ENCODE measurements at regions not wholly inside any gene's neighbourhood (a gene's known extent, or its start where the extent isn't known, plus 50 kb on each side); places are given as distances from the start of the nearest gene placed in this dataset.

DNA sequence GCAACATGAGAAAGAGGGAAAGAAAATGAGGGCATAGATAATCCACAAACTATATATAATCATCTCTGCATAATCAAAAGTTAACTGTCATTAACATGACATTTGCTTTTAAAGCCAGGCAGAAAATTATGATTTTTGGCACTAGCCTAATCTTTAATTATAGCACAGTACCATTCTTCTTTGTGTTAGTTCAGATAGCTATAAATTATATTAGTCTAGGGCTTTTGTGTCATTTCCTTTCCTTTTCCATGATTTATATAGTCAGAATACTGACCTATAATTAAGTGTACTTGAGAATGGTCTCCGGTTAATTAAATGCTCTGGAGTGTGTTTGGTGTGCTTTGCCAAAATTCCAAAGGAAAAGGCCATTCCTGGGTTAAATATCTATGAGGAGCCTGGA lies 441.9 kb upstream of the THRB start:
- DNase-seq (ENCODE audit: low read depth in 3 of 3) = no peak

DNA sequence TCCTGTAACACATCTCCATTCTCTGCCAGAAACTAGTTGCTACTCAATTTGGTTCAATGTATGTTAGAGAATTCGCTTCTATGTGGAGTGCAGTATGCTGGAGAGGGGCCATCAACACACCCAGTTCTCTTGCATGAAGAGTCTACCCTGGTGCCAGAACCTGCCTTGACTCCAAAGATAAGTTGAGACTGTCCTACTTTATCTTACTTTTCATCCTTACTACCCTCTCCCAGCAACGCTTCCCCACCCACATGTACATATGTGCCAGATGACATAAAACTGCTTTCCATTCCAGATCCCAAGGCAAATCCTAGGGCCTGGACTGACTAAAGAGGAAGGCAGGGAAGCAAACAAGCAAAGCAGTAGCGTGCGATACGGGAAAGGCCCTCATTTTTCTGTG lies 442.6 kb upstream of the THRB start:
- no peak for DNase-seq (ENCODE audit: low read depth in 3 of 3)

DNA sequence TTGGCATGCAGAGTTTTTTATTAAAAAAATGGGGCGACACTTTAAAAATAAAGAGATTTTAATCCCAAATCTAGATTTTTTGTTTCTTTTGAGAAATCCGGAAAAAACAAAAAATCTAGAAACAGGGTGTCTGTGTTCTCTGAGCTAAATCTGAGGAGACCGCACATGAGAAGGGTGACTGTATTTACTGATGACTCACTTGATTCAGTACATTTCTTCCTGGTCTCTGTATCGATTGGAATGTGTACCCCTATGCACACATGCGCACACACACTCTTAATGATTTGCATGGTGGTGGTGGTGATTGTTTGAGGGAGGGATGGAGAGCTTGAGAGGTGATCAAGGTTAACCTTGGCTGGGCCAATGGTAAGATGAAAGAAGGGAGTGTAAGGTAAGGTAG lies 443.1 kb upstream of the THRB start:
- DNase-seq (ENCODE audit: low read depth in 3 of 3) = no peak

DNA sequence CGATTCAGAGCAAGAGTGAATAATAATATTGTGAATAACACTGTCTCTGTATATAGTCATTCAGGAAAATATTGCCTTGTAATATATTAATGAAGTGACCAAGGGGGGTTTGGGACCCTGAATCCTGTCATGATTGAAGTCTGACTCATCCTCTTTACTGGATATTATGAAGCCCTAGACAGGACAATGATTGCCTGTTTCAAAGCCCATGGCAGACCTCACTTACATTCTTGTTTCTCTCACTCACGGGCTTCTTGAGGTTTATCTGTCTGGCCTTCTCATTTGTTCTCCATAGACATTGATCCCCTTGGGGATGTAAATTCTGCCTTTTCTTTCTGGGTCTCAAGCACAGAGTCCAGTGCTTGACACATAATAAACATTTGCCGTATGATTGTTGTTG lies 449.3 kb upstream of the THRB start:
- DNase-seq (ENCODE audit: low read depth in 3 of 3) = no peak

DNA sequence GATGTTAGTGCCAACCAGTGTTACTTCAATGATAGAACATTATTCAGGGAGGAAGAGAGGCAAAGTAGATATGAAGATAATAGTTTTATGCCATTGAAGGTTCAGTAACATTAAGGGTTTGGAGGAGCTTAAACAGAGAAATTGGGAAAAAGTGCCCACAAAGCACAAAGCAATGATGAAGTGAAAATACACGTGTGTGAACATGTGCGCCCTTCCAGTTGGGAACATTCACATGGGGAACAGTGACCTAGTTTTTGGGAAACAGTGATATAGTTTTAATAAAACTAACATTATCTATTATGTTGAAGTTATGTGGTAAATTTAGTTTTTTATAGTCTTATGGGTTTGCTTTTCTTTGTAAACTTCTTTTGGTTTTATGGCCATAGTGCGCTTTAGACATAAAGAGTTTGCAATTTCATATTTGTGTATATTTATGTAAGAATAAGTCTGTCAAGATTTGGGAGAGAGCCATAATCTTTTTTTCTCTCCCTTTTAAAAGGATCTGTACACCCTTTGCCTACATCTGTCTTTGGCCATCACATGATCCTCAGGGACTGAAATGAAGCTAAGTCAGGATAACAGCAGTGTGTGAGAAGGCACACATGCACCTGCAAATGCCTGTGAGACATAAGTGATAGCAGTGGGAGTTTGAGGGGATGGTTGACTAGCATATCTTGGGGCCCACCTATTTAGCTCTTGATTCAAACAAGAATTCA lies 450.3 kb upstream of the THRB start:
- no peak for DNase-seq (ENCODE audit: low read depth in 3 of 3)

DNA sequence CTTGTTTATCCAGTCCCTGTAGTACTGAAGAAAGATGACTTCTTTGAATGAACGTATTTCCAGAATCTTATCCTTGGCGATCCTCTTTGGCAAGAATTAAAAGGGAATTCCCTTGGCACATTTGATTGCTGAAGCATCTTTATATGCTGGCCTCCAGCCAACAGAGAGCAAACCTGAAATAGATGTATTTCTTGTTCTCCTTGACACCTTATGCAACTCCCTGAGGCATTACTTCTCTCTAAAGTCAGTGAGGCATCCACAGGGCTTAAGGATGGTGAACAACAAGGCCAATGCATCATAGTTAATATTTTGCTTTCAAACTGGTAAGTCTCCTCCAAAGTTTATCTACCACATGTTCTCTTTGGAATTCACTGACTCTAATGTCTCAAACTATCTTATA lies 450.9 kb upstream of the THRB start:
- DNase-seq (ENCODE audit: low read depth in 3 of 3) = no peak

DNA sequence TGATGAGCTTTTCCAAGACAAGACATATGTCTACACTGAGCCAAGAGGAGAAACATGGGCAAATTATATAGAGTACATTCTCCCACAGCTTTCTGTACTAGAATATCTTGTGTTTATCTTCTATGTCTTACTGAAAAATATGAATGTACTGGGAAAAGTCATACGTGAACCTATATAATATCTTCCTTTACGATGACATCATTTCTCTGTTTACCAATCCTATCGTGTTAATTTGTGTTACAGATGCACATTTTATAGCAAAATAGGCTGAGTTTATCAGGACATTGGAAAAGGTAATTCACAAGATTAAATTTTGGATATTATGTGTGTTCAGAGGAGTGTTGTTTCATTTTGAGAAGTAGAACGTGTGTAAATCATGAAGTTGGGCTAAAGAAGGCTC lies 452.5 kb upstream of the THRB start:
- DNase-seq (ENCODE audit: low read depth in 3 of 3) = no peak

DNA sequence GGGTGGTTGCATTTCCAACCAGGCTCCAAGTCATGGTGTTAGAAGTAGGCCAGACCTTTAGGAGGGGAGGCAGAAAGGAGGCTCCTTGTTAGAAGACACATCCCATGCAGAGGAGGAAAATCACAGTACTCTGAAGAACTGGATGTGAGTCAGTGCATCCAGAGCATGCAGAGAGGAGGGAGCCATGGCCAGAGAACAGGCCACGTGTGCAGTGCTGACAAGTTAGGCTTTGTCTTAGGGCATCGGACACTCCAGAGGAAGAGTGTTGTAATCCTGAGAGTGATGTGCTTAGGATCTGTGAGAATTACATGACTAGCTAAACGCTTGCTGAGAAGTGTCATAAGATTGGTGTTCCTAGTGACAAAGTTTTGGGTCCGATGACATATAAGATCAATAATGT lies 456.5 kb upstream of the THRB start:
- DNase-seq (ENCODE audit: low read depth in 3 of 3) = no peak

DNA sequence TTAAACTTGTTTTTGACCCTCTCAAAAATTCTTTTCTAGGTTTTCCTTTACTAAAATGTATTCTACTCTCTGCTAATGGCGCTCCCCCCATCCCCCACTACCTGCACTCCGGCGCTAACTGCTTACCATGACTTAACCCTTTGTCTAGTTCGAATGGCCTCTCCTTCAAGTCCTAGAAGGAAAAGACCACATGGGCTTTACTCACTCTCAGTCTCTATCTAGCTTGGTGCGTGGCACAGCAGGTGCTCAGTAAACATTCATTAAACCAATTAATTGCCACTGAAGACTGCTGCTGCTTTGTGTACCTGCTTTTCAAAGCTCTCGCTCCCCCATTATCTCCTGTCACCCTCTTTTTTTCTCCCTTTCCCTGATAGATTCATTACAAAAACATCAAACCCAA lies 457.7 kb upstream of the THRB start:
- DNase-seq (ENCODE audit: low read depth in 3 of 3) = no peak

DNA sequence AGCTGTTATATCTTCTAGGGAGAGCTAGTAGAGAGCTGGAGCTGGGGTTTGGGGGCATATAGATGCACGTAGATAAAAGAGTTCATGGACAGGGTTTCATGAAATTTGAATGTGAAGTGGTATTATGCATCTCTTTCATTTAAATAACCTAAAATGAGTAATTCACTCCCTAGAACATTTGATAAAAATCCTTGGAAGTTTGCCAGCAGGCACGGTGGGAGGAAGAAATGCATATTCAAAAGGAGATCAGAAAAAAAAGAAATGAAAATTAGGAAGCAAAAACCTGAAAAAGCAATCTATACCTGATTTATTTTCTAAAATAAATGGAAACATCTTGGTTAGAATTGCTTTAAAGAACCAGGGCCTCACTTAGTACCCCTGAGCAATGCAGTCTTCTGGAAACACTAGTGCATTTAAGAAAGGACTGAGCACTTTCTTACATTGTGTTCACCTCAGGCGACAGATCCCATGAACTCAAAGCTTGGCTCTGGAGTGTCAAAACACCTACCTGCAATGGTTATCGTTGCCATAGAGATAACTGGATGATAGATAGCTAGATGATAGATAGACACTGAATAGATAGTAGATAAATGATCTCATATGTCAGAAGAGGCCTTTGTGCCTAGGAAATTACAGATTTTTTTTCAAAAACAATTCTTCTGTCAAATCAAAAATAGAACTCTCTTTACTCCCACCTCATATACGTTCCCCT lies 458.6 kb upstream of the THRB start:
- DNase-seq (ENCODE audit: low read depth in 3 of 3) = no peak

DNA sequence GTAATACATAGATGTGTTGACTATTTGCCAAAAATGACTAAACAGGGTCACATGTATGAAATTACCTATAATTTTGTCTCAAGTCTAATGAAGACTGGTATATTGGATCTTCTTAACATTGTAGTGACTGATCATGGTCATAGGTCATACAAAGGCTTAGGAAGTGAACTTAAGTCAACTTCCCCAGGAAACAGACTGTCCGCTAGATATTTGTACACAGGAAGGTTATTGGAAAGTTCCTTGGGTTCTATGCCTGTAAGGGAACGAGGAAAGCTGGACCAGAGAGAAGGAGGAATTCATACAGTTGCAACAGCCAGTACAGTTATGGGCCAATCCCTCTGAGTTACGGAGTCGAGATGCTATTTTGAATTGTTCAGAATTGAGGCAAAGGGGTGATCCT lies 462.0 kb upstream of the THRB start:
- no peak for DNase-seq (ENCODE audit: low read depth in 3 of 3)

DNA sequence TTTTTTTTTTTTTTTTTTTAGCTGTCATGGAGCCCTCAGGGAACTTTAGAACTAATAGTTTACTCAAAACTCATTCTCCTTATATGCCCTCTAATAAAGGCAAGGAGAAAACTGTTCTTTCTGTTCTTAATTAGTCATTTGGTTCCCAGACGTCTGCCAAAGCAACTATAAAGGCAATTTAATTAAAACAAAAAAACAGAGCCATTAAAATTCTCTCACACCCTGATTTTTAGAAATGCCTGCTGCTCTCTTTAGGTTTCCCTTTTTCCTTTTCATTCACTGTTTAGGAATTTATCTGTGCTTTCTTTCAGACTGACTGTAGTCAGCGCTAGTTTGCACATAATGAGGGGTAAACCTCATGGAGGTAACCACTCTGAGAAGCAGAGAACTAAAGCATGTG lies 463.6 kb upstream of the THRB start:
- no peak for DNase-seq (ENCODE audit: low read depth in 3 of 3)

DNA sequence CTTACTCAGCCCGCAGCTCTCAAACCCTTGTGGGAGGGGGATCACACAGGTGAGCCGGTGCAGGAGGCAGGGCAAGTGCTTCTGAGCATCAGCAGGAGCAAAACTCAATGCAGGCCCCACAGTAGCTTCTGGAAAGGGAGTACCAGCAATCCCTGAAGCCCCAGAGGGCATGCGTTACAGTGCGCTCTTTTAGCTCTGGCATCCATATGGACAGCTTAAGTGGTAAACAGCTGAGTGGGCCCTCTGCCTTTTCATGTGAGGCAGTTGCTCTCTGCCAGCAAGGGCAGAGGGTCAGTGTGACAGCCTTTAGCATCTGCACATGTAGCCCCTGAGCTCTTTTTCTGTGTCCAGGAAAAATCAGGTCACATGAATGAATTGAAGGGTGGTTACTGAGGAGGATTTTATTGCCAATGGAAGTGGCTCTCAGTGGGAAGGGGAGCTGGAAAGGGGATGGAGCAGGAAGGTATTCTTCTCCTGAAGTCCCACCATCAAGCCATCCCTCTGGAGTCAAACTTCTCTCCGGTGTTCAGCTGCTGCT lies 464.3 kb upstream of the THRB start:
- no peak for DNase-seq (ENCODE audit: low read depth in 3 of 3)

DNA sequence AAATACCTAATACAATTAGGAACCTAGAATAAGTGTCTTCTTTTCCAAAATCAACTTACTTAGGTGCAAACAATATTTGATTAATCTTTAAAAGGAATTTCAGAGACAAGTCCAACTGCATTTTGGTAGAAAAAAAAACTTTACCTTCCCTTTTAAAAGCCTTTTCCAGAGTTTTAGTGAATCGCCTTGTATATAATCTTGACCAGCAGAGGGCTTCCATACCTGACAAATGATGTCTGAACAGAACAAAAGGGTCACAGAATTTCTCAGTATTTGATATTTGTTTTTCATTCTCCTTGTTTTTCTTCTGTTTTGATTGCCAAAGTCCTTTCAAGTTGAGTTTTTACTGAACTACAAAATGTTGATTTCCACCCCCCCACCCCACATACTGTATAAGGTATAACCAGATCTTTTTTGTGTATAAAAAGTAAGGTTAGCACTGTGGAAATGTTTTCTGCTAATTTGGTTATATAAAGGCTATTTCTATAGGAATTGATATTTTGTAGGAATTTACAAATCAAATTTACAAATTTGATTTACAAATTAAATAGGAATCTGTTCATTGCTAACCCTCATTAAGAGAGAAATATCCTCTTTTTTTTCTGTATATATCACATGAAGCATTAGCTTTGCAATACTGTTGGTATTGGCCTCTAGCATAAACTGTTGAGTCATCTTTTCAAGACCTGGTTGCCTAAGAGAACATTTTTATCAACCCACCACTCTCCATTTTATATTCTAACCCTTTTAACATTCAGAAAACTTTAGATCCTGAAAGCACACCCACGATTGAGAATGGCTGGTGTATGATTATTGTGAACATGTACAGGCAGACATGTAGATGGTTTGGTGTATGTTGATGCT lies 464.1 kb upstream of the RARB start:
- DNase-seq (ENCODE audit: low read depth in 3 of 3) = no peak

DNA sequence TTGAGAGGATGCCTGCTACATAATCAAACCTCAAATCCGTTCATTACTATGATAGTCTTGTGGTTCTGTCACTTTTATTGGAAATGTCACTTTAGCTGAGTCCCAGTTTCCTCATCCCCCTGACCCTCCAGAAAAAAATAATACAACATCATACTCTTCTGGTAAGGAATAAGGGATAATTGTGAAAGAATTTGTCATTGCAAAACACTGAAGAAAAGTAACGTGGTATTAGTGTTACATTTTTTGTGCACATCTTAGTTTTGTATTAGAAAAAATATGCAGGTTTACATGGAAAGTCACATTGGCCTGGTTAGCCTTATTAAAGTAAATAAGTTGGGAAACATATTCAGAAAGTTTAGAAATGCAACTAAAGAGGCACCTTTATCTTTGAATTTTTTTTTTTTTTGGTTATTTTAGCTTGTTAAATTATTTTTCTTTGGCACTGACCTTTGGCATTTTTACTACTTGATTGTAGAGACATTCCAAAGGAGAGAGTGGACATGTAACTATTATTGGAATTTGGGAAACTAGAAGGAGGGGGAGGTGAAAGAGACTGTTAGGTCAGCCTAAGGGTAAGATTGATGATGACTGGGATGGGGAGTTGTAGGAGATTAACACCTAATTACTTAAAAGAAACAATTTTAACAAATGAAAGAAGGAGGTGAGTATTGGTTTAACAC lies 462.2 kb upstream of the RARB start:
- DNase-seq (ENCODE audit: low read depth in 3 of 3) = no peak

DNA sequence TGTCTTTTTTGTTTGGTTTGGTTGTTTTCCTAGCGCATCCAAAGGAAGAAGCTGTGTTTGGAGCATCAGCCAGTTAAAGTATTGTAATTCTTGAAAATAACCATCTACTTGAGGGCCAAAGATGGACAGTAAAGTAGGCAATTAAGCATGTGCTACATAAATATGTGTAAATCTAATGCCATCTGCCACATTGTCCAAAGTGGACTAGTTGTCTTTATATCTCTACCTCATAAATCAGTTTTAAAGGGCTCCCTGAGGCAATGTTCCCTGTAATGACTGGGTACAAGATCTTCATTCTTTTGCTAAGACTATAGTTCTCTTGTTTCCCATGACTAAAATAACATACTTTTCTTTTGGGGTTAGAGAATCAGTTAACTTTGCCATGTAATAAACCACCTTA lies 460.0 kb upstream of the RARB start:
- no peak for DNase-seq (ENCODE audit: low read depth in 3 of 3)

DNA sequence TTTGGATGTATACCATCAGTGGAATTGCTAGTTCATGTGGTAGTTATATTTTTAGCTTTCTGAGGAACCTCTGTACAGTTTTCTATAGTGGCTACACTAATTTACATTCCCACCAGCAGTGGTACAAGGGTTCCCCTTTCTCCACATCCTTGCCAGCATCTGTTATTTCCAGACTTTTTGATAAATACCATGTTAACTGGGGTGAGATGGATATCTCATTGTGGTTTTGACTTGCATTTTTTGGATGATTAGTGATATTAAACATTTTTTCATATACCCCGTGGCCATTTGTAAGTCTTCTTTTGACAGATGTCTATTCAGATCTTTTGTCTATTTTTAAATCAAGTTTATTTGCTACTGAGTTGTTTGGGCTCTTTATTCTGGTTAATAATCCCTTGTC lies 455.6 kb upstream of the RARB start:
- no peak for DNase-seq (ENCODE audit: low read depth in 3 of 3)

DNA sequence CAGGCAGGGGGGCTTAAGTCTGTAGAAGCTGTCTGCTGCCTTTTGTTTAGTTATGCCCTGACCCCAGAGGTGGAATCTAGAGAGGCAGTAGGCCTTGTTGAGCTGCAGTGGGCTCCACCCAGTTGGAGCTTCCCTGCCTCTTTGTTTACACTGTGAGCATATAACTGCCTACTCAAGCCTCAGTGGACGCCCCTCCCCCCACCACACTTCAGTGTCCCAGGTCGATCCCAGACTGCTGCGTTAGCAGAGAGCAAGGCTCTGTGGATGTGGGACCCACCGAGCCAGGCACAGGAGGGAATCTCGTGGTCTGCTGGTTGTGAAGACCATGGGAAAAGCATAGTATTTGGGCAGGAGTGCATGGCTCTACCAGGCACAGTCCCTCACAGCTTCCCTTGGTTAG lies 446.8 kb upstream of the RARB start:
- no peak for DNase-seq (ENCODE audit: low read depth in 3 of 3)

DNA sequence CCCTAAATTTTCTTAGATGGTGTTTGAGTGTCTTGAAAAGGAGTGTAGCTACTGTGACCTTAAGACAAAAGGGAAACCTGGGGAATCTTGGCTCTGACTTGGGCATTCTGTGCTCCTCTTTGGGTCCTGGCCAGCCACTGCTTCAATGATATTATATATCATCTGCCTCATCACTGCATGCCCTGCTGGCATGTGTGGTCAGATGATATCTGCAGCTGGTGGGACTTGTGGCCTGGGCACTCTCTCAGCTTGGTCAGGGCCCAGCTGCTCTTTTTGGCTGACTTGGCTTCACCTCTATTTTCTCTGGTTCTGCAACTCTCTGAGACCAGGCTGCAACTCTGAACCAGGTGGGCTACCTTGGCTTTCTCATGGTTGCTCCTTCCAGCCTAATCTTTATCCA lies 446.1 kb upstream of the RARB start:
- DNase-seq (ENCODE audit: low read depth in 3 of 3) = no peak

DNA sequence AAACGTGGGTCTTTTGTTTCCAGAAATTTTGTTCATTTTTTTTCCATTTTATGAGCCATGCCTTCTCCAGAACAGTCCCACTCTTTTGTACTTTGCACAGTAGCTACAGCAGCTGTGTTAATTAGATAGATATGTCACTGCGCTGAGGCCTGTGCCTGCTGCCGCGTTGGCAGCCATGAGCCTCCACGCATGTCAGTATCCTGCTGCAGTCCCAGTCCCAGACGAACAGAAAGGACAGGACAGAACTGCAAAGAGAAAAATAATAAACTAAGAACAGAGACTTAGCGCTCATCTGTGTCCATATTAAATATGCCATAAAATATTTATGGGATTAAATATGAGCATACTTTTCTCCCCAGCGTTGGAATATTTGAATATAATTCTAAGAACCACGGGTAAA lies 442.4 kb upstream of the RARB start:
- no peak for DNase-seq (ENCODE audit: low read depth in 3 of 3)

DNA sequence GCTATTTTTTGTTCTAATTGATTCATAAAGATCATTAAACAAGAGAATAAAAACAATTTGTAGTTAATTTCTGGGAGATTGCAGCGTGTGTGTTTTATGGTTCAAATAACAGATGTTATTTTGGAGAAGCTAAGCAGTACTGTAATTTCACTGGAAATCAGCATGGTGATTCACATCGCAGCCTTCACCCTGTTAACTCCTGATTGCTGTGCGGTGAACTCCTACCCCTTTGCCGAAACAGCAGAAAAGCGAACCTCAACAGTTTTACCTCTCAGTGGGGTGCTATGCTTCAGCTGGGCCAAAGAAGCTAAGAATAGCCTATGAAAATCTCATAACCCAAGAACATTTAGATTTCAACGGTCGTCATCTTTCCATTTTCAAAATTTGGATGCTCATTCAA lies 441.5 kb upstream of the RARB start:
- DNase-seq (ENCODE audit: low read depth in 3 of 3) = no peak

DNA sequence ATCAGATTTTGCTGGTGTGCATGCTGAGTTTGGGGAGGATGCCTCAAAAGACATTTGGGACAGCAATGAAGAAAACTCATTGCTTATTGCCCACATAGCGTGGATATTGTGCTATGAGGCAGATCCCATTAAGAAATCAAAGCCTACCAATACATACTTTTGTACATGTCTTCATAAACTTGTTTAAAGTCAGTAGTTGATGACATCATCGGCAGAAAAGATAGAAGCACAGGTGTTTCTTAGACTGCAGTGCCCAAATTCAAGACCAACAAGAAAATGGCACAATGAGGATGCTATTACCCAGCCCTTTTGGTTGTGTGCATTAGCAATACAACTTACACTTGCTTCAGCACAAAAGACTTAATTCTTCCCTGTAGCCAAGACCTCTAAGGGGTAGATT lies 428.7 kb upstream of the RARB start:
- DNase-seq (ENCODE audit: low read depth in 3 of 3) = no peak

All from stimulated activated CD4-positive, alpha-beta T cell treated with anti-CD3 and anti-CD28 coated beads, TNF-alpha, amount 100 ng/mL, for 48 hours (primary cell).